Activated T-cell treated with anti-CD3 and anti-CD28 coated beads, Interleukin-2, amount 50 U/mL, for 4 hours (primary cell): ENCODE measurements at regions not wholly inside any gene's neighbourhood (a gene's known extent, or its start where the extent isn't known, plus 50 kb on each side); places are given as distances from the start of the nearest gene placed in this dataset.

Experiments
- ATAC-seq, 2 donors: fragments of 200-7000 bp; cut with Tn5 transposase; one replicate each; pipeline ENCODE4 v1.10.0; 2021
- DNase-seq: peaks from one replicate; pipeline ENCODE4 v3.0.0-alpha.2; 2020
- H3K27me3 Mint-ChIP-seq: one replicate; pipeline ENCODE4 v1.8.0; 2021; ENCODE audit warnings: low read depth, mixed read lengths
- H3K36me3 Mint-ChIP-seq: one replicate; pipeline ENCODE4 v1.8.0; 2022; ENCODE audit warnings: mixed read lengths; ENCODE audit not compliant: insufficient read depth
- H3K4me1 Mint-ChIP-seq: one replicate; pipeline ENCODE4 v1.8.0; 2021; ENCODE audit warnings: low read depth, mixed read lengths
- H3K4me3 Mint-ChIP-seq: one replicate; pipeline ENCODE4 v1.8.0; 2021; ENCODE audit warnings: mild to moderate bottlenecking, moderate library complexity, mixed read lengths
- H3K9me3 Mint-ChIP-seq: one replicate; pipeline ENCODE4 v1.8.0; 2021; ENCODE audit warnings: mixed read lengths

- no peaks in the 10 kb centered on the region for H3K27me3 Mint-ChIP-seq
Observed at GRCh38 chr2:198692907-198693510, 764.7 kb downstream of the SATB2 start.

GRCh38 chr2:198691236-198691635 lies 766.5 kb downstream of the SATB2 start:
- ATAC-seq (no peak), DNase-seq (no peak)
- Mint-ChIP-seq H3K27me3 (no peaks in the 10 kb centered on the region), H3K4me1 (no peaks in the 10 kb centered on the region), H3K36me3 (no peaks in the 10 kb centered on the region), H3K4me3 (no peak overlapping the region), H3K9me3 (no peaks in the 10 kb centered on the region)

More at GRCh38 chr2:198692907-198693510, 764.7 kb downstream of the SATB2 start:
- Mint-ChIP-seq H3K4me1 (no peaks in the 10 kb centered on the region), H3K9me3 (no peaks in the 10 kb centered on the region), H3K4me3 (no peak overlapping the region), H3K36me3 (no peaks in the 10 kb centered on the region)
- no peak for DNase-seq
- no peak for ATAC-seq

- Mint-ChIP-seq H3K4me3 (no peak overlapping the region), H3K36me3 (no peaks in the 10 kb centered on the region), H3K27me3 (no peaks in the 10 kb centered on the region), H3K4me1 (no peaks in the 10 kb centered on the region), H3K9me3 (no peaks in the 10 kb centered on the region)
- ATAC-seq (no peak), DNase-seq (no peak)
Observed at GRCh38 chr2:198664321-198664720, 793.4 kb downstream of the SATB2 start.

- Mint-ChIP-seq H3K36me3 (no peaks in the 10 kb centered on the region), H3K27me3 (no peaks in the 10 kb centered on the region), H3K4me3 (no peak overlapping the region), H3K9me3 (no peaks in the 10 kb centered on the region), H3K4me1 (no peaks in the 10 kb centered on the region)
- DNase-seq: no peak
- ATAC-seq: no peak
Observed at GRCh38 chr2:198662905-198663304, 794.8 kb downstream of the SATB2 start.

- Mint-ChIP-seq H3K36me3 (no peaks in the 10 kb centered on the region), H3K27me3 (no peaks in the 10 kb centered on the region), H3K4me1 (no peaks in the 10 kb centered on the region), H3K4me3 (no peak overlapping the region), H3K9me3 (no peaks in the 10 kb centered on the region)
- ATAC-seq: no peak
- DNase-seq: no peak
Observed at GRCh38 chr2:198660501-198660900, 797.2 kb downstream of the SATB2 start.

GRCh38 chr2:198659096-198659870 lies 798.5 kb downstream of the SATB2 start:
- ATAC-seq: no peak
- Mint-ChIP-seq H3K4me3 (no peak overlapping the region), H3K27me3 (no peaks in the 10 kb centered on the region), H3K36me3 (no peaks in the 10 kb centered on the region), H3K4me1 (no peaks in the 10 kb centered on the region), H3K9me3 (no peaks in the 10 kb centered on the region)
- DNase-seq: no peak

- Mint-ChIP-seq H3K9me3 (no peaks in the 10 kb centered on the region), H3K27me3 (no peaks in the 10 kb centered on the region), H3K4me1 (no peaks in the 10 kb centered on the region), H3K36me3 (no peaks in the 10 kb centered on the region), H3K4me3 (no peak overlapping the region)
- DNase-seq (no peak), ATAC-seq (no peak)
Observed at GRCh38 chr2:198657512-198658121, 800.1 kb downstream of the SATB2 start.

GRCh38 chr2:198656869-198657268 lies 800.9 kb downstream of the SATB2 start:
- Mint-ChIP-seq H3K36me3 (no peaks in the 10 kb centered on the region), H3K27me3 (no peaks in the 10 kb centered on the region), H3K4me1 (no peaks in the 10 kb centered on the region), H3K9me3 (no peaks in the 10 kb centered on the region), H3K4me3 (no peak overlapping the region)
- DNase-seq: no peak
- ATAC-seq: no peak

- DNase-seq: no peak
- no peaks in the 10 kb centered on the region for H3K9me3 Mint-ChIP-seq
- H3K4me3 Mint-ChIP-seq: no peak overlapping the region
- H3K27me3 Mint-ChIP-seq: no peaks in the 10 kb centered on the region
- H3K4me1 Mint-ChIP-seq: no peaks in the 10 kb centered on the region
- no peak for ATAC-seq
- no peaks in the 10 kb centered on the region for H3K36me3 Mint-ChIP-seq
Observed at GRCh38 chr2:198654646-198655045, 803.1 kb downstream of the SATB2 start.

- Mint-ChIP-seq H3K9me3 (no peaks in the 10 kb centered on the region), H3K36me3 (no peaks in the 10 kb centered on the region), H3K4me1 (no peaks in the 10 kb centered on the region), H3K4me3 (no peak overlapping the region), H3K27me3 (no peaks in the 10 kb centered on the region)
- DNase-seq (no peak), ATAC-seq (no peak)
Observed at GRCh38 chr2:198653311-198653710, 804.4 kb downstream of the SATB2 start.

GRCh38 chr2:198652461-198652860 lies 805.3 kb downstream of the SATB2 start:
- no peaks in the 10 kb centered on the region for H3K27me3 Mint-ChIP-seq
- ATAC-seq (no peak), DNase-seq (no peak)
- no peaks in the 10 kb centered on the region for H3K36me3 Mint-ChIP-seq
- no peak overlapping the region for H3K4me3 Mint-ChIP-seq
- no peaks in the 10 kb centered on the region for H3K9me3 Mint-ChIP-seq
- no peaks in the 10 kb centered on the region for H3K4me1 Mint-ChIP-seq

GRCh38 chr2:198645816-198646215 lies 811.9 kb downstream of the SATB2 start:
- ATAC-seq (no peak), DNase-seq (no peak)
- Mint-ChIP-seq H3K4me3 (no peak overlapping the region), H3K27me3 (no peaks in the 10 kb centered on the region), H3K9me3 (no peaks in the 10 kb centered on the region), H3K4me1 (no peaks in the 10 kb centered on the region), H3K36me3 (no peaks in the 10 kb centered on the region)

- H3K27me3 Mint-ChIP-seq: no peaks in the 10 kb centered on the region
- no peaks in the 10 kb centered on the region for H3K9me3 Mint-ChIP-seq
- DNase-seq (no peak), ATAC-seq (no peak)
- H3K4me1 Mint-ChIP-seq: no peaks in the 10 kb centered on the region
- no peak overlapping the region for H3K4me3 Mint-ChIP-seq
- H3K36me3 Mint-ChIP-seq: no peaks in the 10 kb centered on the region
Observed at GRCh38 chr2:198641161-198641560, 816.6 kb downstream of the SATB2 start.

- DNase-seq (no peak), ATAC-seq (no peak)
- Mint-ChIP-seq H3K4me3 (no peak overlapping the region), H3K36me3 (no peaks in the 10 kb centered on the region), H3K4me1 (no peaks in the 10 kb centered on the region), H3K27me3 (no peaks in the 10 kb centered on the region), H3K9me3 (no peaks in the 10 kb centered on the region)
Observed at GRCh38 chr2:198640463-198640862, 817.3 kb downstream of the SATB2 start.

- Mint-ChIP-seq H3K4me3 (no peak overlapping the region), H3K36me3 (no peaks in the 10 kb centered on the region), H3K4me1 (no peaks in the 10 kb centered on the region), H3K27me3 (no peaks in the 10 kb centered on the region), H3K9me3 (no peaks in the 10 kb centered on the region)
- DNase-seq (no peak), ATAC-seq (no peak)
Observed at GRCh38 chr2:198639580-198639979, 818.2 kb downstream of the SATB2 start.
